Upper lobe of left lung (tissue), 6 donors: ENCODE measurements at regions not wholly inside any gene's neighbourhood (a gene's known extent, or its start where the extent isn't known, plus 50 kb on each side); places are given as distances from the start of the nearest gene placed in this dataset.

Experiments
- ATAC-seq, 2 donors: fragments of 200-7000 bp; cut with Tn5 transposase; one replicate each; pipeline ENCODE4 v1.9.1; 2022; ENCODE audit warnings: mild to moderate bottlenecking in 2 of 2, moderate library complexity in 2 of 2; ENCODE audit not compliant: low FRiP score in 2 of 2
- DNase-seq, 2 donors: peaks; one replicate each; pipeline ENCODE4 v3.0.0-alpha.2; 2019 to 2020
- H3K27ac ChIP-seq, 4 donors: fragments of 200-600 bp; sonication (generic); one replicate each; pipeline ENCODE4 v1.5.1; 2016 to 2019
- H3K27me3 ChIP-seq, 4 donors: fragments of 200-600 bp; sonication (generic); one replicate each; pipeline ENCODE4 v1.5.1; 2017 to 2019
- H3K36me3 ChIP-seq, 4 donors: fragments of 200-600 bp; sonication (generic); one replicate each; pipeline ENCODE4 v1.5.1; 2016 to 2019
- H3K4me1 ChIP-seq, 4 donors: fragments of 200-600 bp; sonication (generic); one replicate each; pipeline ENCODE4 v1.5.1; 2018 to 2019
- H3K4me3 ChIP-seq, 4 donors: fragments of 200-600 bp; sonication (generic); one replicate each; pipeline ENCODE4 v1.5.1; 2017 to 2019; ENCODE audit warnings: mild to moderate bottlenecking in 2 of 4, moderate library complexity in 1 of 4
- H3K9me3 ChIP-seq, 4 donors: fragments of 200-600 bp; sonication (generic); one replicate each; pipeline ENCODE4 v1.5.1; 2018 to 2019
- CTCF ChIP-seq, 6 experiments: fragments of 450-650 bp in 4 of 6; fragments of 200-600 bp in 2 of 6; sonication (generic) in 2 of 6; IDR thresholded peaks; one replicate each; pipeline ENCODE4 v1.5.1; 2016 to 2019; ENCODE audit warnings: antibody characterized with exemption in 6 of 6
- EP300 ChIP-seq, 4 donors: sonication (generic); formaldehyde crosslinking; IDR thresholded peaks; one replicate each; pipeline ENCODE4 v1.5.1; 2017; ENCODE audit warnings: antibody characterized with exemption in 4 of 4, control low read depth in 2 of 4
- POLR2A ChIP-seq, 4 donors: fragments of 450-650 bp; IDR thresholded peaks; one replicate each; pipeline ENCODE4 v1.5.1; 2016 to 2017; ENCODE audit warnings: antibody characterized with exemption in 4 of 4, mild to moderate bottlenecking in 2 of 4
- POLR2AphosphoS5 ChIP-seq, 2 donors: sonication (generic); formaldehyde crosslinking; IDR thresholded peaks; one replicate each; pipeline ENCODE4 v1.5.1; 2017; ENCODE audit warnings: antibody characterized with exemption in 2 of 2
- WGBS, 2 donors: methylation state at CpG; one replicate each; pipeline ENCODE4 v1.1.5; 2017 to 2018; 5-methylcytosine and 5-hydroxymethylcytosine counted together
- donor health status: DM: no; HTN: no; CAD: no; lungs with moderate emphysema.
- donor health status: DM: no; HTN: yes; CAD: no; lungs with severe emphysema.

- no peaks in the 10 kb centered on the region for H3K36me3 ChIP-seq
- no peak overlapping the region for H3K27ac ChIP-seq
- DNase-seq (no peak), ATAC-seq (no peak)
- H3K9me3 ChIP-seq: no peaks in the 10 kb centered on the region
- TF ChIP-seq POLR2AphosphoS5 (IDR thresholded peaks at IDR 0.05) (no peak), CTCF (IDR thresholded peaks at IDR 0.05) (no peak), EP300 (IDR thresholded peaks at IDR 0.05) (no peak), POLR2A (IDR thresholded peaks at IDR 0.05) (no peak)
- WGBS, 2 donors: 76% methylated on average over 8 of the region's 8 CpGs
- no peak overlapping the region for H3K4me3 ChIP-seq
- H3K4me1 ChIP-seq: no peaks in the 10 kb centered on the region
- no peaks in the 10 kb centered on the region for H3K27me3 ChIP-seq
These were observed 229.9 kb downstream of the SNAPC1 start for GRCh38 chr14:61992139-61992538.

- Histone ChIP-seq H3K4me1 (no peaks in the 10 kb centered on the region), H3K9me3 (no peaks in the 10 kb centered on the region), H3K36me3 (no peaks in the 10 kb centered on the region), H3K27me3 (no peaks in the 10 kb centered on the region), H3K27ac (no peak overlapping the region), H3K4me3 (no peak overlapping the region)
- TF ChIP-seq CTCF (IDR thresholded peaks at IDR 0.05) (no peak), EP300 (IDR thresholded peaks at IDR 0.05) (no peak), POLR2AphosphoS5 (IDR thresholded peaks at IDR 0.05) (no peak), POLR2A (IDR thresholded peaks at IDR 0.05) (no peak)
- ATAC-seq: no peak
- WGBS, 2 donors: 59 to 68% methylated on average over 2 of the region's 2 CpGs
- no peak for DNase-seq
These were observed 230.7 kb downstream of the SNAPC1 start for GRCh38 chr14:61992926-61993325.

- WGBS, 2 donors: 96 to 97% methylated on average over 1 of the region's 1 CpG
- H3K27me3 ChIP-seq: no peaks in the 10 kb centered on the region
These were observed 232.4 kb downstream of the SNAPC1 start for GRCh38 chr14:61994589-61994988.

GRCh38 chr14:61996753-61997152 lies 234.5 kb downstream of the SNAPC1 start:
- ATAC-seq (no peak), DNase-seq (no peak)
- TF ChIP-seq CTCF (IDR thresholded peaks at IDR 0.05) (no peak), EP300 (IDR thresholded peaks at IDR 0.05) (no peak), POLR2AphosphoS5 (IDR thresholded peaks at IDR 0.05) (no peak), POLR2A (IDR thresholded peaks at IDR 0.05) (no peak)
- Histone ChIP-seq H3K27me3 (no peaks in the 10 kb centered on the region), H3K9me3 (no peaks in the 10 kb centered on the region), H3K4me1 (no peaks in the 10 kb centered on the region), H3K4me3 (no peak overlapping the region), H3K36me3 (no peaks in the 10 kb centered on the region), H3K27ac (no peak overlapping the region)
- WGBS, 2 donors: 84 to 89% methylated on average over 4 of the region's 4 CpGs

More at GRCh38 chr14:61994589-61994988, 232.4 kb downstream of the SNAPC1 start:
- no peak overlapping the region for H3K27ac ChIP-seq
- no peak for ATAC-seq
- no peaks in the 10 kb centered on the region for H3K36me3 ChIP-seq
- no peak for DNase-seq
- H3K9me3 ChIP-seq: no peaks in the 10 kb centered on the region
- H3K4me3 ChIP-seq: no peak overlapping the region
- H3K4me1 ChIP-seq: no peaks in the 10 kb centered on the region
- TF ChIP-seq CTCF (IDR thresholded peaks at IDR 0.05) (no peak), POLR2A (IDR thresholded peaks at IDR 0.05) (no peak), POLR2AphosphoS5 (IDR thresholded peaks at IDR 0.05) (no peak), EP300 (IDR thresholded peaks at IDR 0.05) (no peak)

GRCh38 chr14:61997161-61997560 lies 234.9 kb downstream of the SNAPC1 start:
- no peak for TF ChIP-seq POLR2A (IDR thresholded peaks at IDR 0.05)
- no peak for TF ChIP-seq CTCF (IDR thresholded peaks at IDR 0.05)
- no peak for TF ChIP-seq EP300 (IDR thresholded peaks at IDR 0.05)
- no peak for TF ChIP-seq POLR2AphosphoS5 (IDR thresholded peaks at IDR 0.05)
- Histone ChIP-seq H3K36me3 (no peaks in the 10 kb centered on the region), H3K27ac (no peak overlapping the region), H3K27me3 (no peaks in the 10 kb centered on the region), H3K9me3 (no peaks in the 10 kb centered on the region), H3K4me1 (no peaks in the 10 kb centered on the region), H3K4me3 (no peak overlapping the region)
- ATAC-seq: no peak
- DNase-seq: no peak
